SK-N-SH (cell line): ENCODE measurements at regions not wholly inside any gene's neighbourhood (a gene's known extent, or its start where the extent isn't known, plus 50 kb on each side); places are given as distances from the start of the nearest gene placed in this dataset.

Experiments
- CTCF ChIA-PET: fragments of 300-600, 350-600 bp; formaldehyde crosslinking; extraction: SDS; loops from one replicate; lab custom pipeline; 2021; lab: Yijun Ruan, JAX
- POLR2A ChIA-PET: fragments of 350-600 bp; sonication (Branson Sonifier 250); formaldehyde crosslinking; extraction: SDS; loops from one replicate; lab custom pipeline; 2020; ENCODE audit warnings: antibody characterized with exemption, inconsistent platforms; lab: Yijun Ruan, JAX
- DNase-seq: peaks from one replicate; pipeline ENCODE4 v3.0.0; 2012
- H2AFZ ChIP-seq: fragments of 200-600 bp; sonication (generic); 2 replicates; pipeline ENCODE4 v1.8.1; 2016; ENCODE audit warnings: antibody characterized with exemption, mild to moderate bottlenecking, low read depth
- H3F3A ChIP-seq: fragments of 200-600 bp; sonication (generic); replicated peaks from 2 replicates; pipeline ENCODE3; 2016; ENCODE audit warnings: antibody characterized with exemption, mild to moderate bottlenecking; ENCODE audit not compliant: insufficient read depth
- H3K27ac ChIP-seq, 2 experiments: fragments of 200-500 bp in 1 of 2; fragments of 200-600 bp in 1 of 2; sonication (Bioruptor generic) in 1 of 2; sonication (generic), shearing (Covaris generic) in 1 of 2; 2 replicates each; pipeline versions ENCODE4 v1.5.1 to v1.6.1; 2014 to 2016; ENCODE audit warnings: low read depth in 2 of 2, inconsistent platforms in 1 of 2, low read length in 1 of 2, mild to moderate bottlenecking in 1 of 2, mixed read lengths in 1 of 2
- H3K27me3 ChIP-seq: fragments of 200-600 bp; sonication (generic), shearing (Covaris generic); 2 replicates; pipeline ENCODE4 v1.6.1; 2016; ENCODE audit warnings: mixed run types; ENCODE audit not compliant: insufficient read depth
- H3K36me3 ChIP-seq, 2 experiments: fragments of 200-500 bp in 1 of 2; fragments of 200-600 bp in 1 of 2; sonication (Bioruptor generic) in 1 of 2; sonication (generic) in 1 of 2; replicated peaks in 1 of 2; 2 replicates each; pipeline versions ENCODE3 to v1.5.1; 2014 to 2016; ENCODE audit warnings: low read length in 1 of 2, mild to moderate bottlenecking in 1 of 2; ENCODE audit not compliant: insufficient read depth in 2 of 2, control insufficient read depth in 1 of 2
- H3K4me1 ChIP-seq, 2 experiments: fragments of 200-500 bp in 1 of 2; fragments of 200-600 bp in 1 of 2; sonication (Bioruptor generic) in 1 of 2; sonication (generic), shearing (Covaris generic) in 1 of 2; 2 replicates each; pipeline versions ENCODE4 v1.5.1 to v1.6.1; 2014 to 2016; ENCODE audit warnings: low read depth in 1 of 2, low read length in 1 of 2, mixed run types in 1 of 2; ENCODE audit not compliant: insufficient read depth in 2 of 2, control insufficient read depth in 1 of 2
- H3K4me2 ChIP-seq: fragments of 200-600 bp; sonication (generic), shearing (Covaris generic); 2 replicates; pipeline ENCODE4 v1.6.1; 2017; ENCODE audit warnings: mixed run types
- H3K4me3 ChIP-seq, 2 experiments: fragments of 200-500 bp in 1 of 2; fragments of 200-600 bp in 1 of 2; sonication (Bioruptor generic) in 1 of 2; sonication (generic), shearing (Covaris generic) in 1 of 2; 2 replicates each; pipeline versions ENCODE4 v1.5.1 to v1.8.1; 2014 to 2016; ENCODE audit warnings: low read depth in 2 of 2, inconsistent platforms in 1 of 2, low read length in 1 of 2, mild to moderate bottlenecking in 1 of 2, mixed read lengths in 1 of 2, moderate library complexity in 1 of 2
- H3K79me2 ChIP-seq: fragments of 200-600 bp; sonication (generic); 2 replicates; pipeline ENCODE4 v1.8.1; 2017; ENCODE audit warnings: mild to moderate bottlenecking; ENCODE audit not compliant: insufficient read depth
- H3K9ac ChIP-seq: fragments of 200-600 bp; sonication (generic); 2 replicates; pipeline ENCODE4 v1.6.1; 2017; ENCODE audit warnings: mixed run types
- H3K9me2 ChIP-seq: fragments of 200-600 bp; sonication (generic); 2 replicates; pipeline ENCODE4 v1.6.1; 2017; ENCODE audit warnings: mixed run types
- H3K9me3 ChIP-seq: fragments of 200-600 bp; sonication (generic); 2 replicates; pipeline ENCODE4 v1.6.1; 2017; ENCODE audit warnings: mixed run types, mild to moderate bottlenecking, moderate library complexity
- H4K20me1 ChIP-seq: fragments of 200-600 bp; sonication (generic); 2 replicates; pipeline ENCODE4 v1.6.1; 2017; ENCODE audit warnings: mild to moderate bottlenecking, mixed run types; ENCODE audit not compliant: insufficient read depth
- CHD2 ChIP-seq: fragments of 150-350 bp; IDR thresholded peaks from 2 replicates; pipeline ENCODE4 v1.6.1; 2018; ENCODE audit warnings: low read length; ENCODE audit not compliant: partially characterized antibody
- ELF1 ChIP-seq: IDR thresholded peaks from 2 replicates; pipeline ENCODE4 v1.4.0; 2012
- EZH2phosphoT487 ChIP-seq: fragments of 200-600 bp; sonication (generic); IDR thresholded peaks from 2 replicates; pipeline ENCODE4 v1.6.1; 2017; ENCODE audit warnings: low read depth, mixed run types, mild to moderate bottlenecking, antibody characterized with exemption, moderate library complexity, borderline replicate concordance
- FOSL2 ChIP-seq: IDR thresholded peaks from 2 replicates; pipeline ENCODE4 v1.4.0; 2012; ENCODE audit warnings: low read depth, mild to moderate bottlenecking, moderate library complexity, borderline replicate concordance
- FOXJ3 ChIP-seq: sonication (generic); formaldehyde crosslinking; IDR thresholded peaks from 2 replicates; pipeline ENCODE4 v1.5.1; 2020; ENCODE audit warnings: mild to moderate bottlenecking, missing genetic modification reagents
- FOXM1 ChIP-seq: IDR thresholded peaks from 2 replicates; pipeline ENCODE4 v1.4.0; 2012; ENCODE audit warnings: low read depth, mild to moderate bottlenecking
- GATA2 ChIP-seq: sonication (generic); formaldehyde crosslinking; IDR thresholded peaks from 2 replicates; pipeline ENCODE4 v1.5.0; 2020; ENCODE audit warnings: mild to moderate bottlenecking, missing genetic modification reagents
- MXI1 ChIP-seq: IDR thresholded peaks from 2 replicates; pipeline ENCODE4 v1.6.1; 2012; ENCODE audit warnings: mild to moderate bottlenecking, low read depth, low read length, improper control_type of control experiment
- NRF1 ChIP-seq: IDR thresholded peaks from 2 replicates; pipeline ENCODE4 v1.6.1; 2012; ENCODE audit warnings: low read depth, mild to moderate bottlenecking, low read length
- RAD21 ChIP-seq: IDR thresholded peaks from 2 replicates; pipeline ENCODE4 v1.6.1; 2012; ENCODE audit warnings: mild to moderate bottlenecking, low read length
- RFX5 ChIP-seq: IDR thresholded peaks from 2 replicates; pipeline ENCODE4 v1.6.1; 2012; ENCODE audit warnings: mild to moderate bottlenecking, improper control_type of control experiment, low read length
- TAF1 ChIP-seq: IDR thresholded peaks from 2 replicates; pipeline ENCODE4 v1.6.1; 2012; ENCODE audit warnings: low read depth, mild to moderate bottlenecking, low read length, moderate library complexity, borderline replicate concordance
- TCF12 ChIP-seq: IDR thresholded peaks from 2 replicates; pipeline ENCODE4 v1.4.0; 2012
- TEAD4 ChIP-seq: IDR thresholded peaks from 2 replicates; pipeline ENCODE4 v1.4.0; 2012; ENCODE audit warnings: mild to moderate bottlenecking, borderline replicate concordance; ENCODE audit not compliant: insufficient read depth
- WGBS: methylation state at CpG from one replicate; pipeline ENCODE4 v1.1.6; 2017; ENCODE audit warnings: low lambda C conversion rate; 5-methylcytosine and 5-hydroxymethylcytosine counted together
- TF ChIP-seq, protein P1 (sequence below): IDR thresholded peaks from 2 replicates; pipeline ENCODE4 v1.6.1; 2012; ENCODE audit warnings: mild to moderate bottlenecking, low read depth, low read length, moderate library complexity
- TF ChIP-seq, protein P2 (sequence below): IDR thresholded peaks from 2 replicates; pipeline ENCODE4 v1.4.0; 2012; ENCODE audit warnings: low read depth, borderline replicate concordance
- TF ChIP-seq, protein P3 (sequence below): fragments of 150-350 bp; IDR thresholded peaks from 2 replicates; pipeline ENCODE4 v1.6.1; 2016; ENCODE audit warnings: mild to moderate bottlenecking, low read depth, low read length
- TF ChIP-seq, protein P4 (sequence below): fragments of 150-350 bp; IDR thresholded peaks from 2 replicates; pipeline ENCODE4 v1.6.1; 2017; ENCODE audit warnings: antibody characterized with exemption, low read length, low read depth, borderline replicate concordance

DNA sequence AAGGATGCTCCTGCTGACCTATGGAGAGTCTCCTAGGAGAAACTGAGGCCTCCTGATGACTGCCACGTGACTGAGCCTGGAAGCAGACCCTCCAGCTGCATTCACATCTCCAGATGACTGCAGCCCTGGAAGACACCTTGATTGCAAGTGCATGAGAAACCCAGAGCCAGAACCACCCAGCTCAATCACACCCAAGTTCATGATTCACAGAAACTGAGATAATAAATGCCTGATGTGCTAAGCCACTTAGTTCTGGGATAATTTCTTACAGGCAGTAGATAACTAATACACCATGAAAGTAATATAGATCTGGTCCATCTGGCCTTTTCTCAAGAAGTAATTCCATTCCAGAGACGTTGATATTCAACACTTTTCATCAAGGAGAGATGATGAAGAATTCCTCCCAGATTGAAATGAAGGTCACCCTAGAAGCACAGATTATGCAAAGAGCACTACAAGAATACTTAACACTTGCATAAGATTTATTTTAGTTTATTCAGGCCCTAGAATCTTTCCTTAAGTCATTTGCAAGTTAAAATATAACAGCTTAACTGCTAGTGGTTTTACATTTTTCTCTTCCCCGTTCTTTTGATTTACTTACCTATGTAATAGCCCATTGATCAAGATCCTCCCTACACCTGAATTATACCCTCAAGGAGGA, 208.2 kb upstream of the INHBA start:
- H3K4me2 ChIP-seq, result peak overlapping the region; percentile 60; the same call in 1 of the 2 replicates
- H3K9ac ChIP-seq, result peak overlapping the region; percentile 72; the same call in 1 of the 2 replicates
- CTCF ChIA-PET, result interaction anchor here (3.3 kb wide), 1 partner anchor 30 kb away, joined by 20 read pairs; no protein-coding TSS in a partner anchor
- no peaks in the 10 kb centered on the region for H3K9me2 ChIP-seq
- H3K27ac ChIP-seq, result peak overlapping the region in 1 of 2 experiments; percentile 98; a peak in 2 of 4 replicates
- no peaks in the 10 kb centered on the region for H3K9me3 ChIP-seq
- peak overlapping the region; percentile 75; the same call in 1 of the 2 replicates for H2AFZ ChIP-seq
- peaks cover under 1 to 40% of the 10 kb centered on the region in 2 experiments; a peak in 3 of 4 replicates for H3K4me1 ChIP-seq
- DNase-seq, result no peak
- no peak overlapping the region for H3K4me3 ChIP-seq
- peaks cover 56% of the 10 kb centered on the region for H3F3A ChIP-seq
- POLR2A ChIA-PET, result no interaction called here
- no peaks in the 10 kb centered on the region for H3K27me3 ChIP-seq
- H3K36me3 ChIP-seq, result no peaks in the 10 kb centered on the region
- H4K20me1 ChIP-seq, result no peaks in the 10 kb centered on the region
- WGBS, result 21% methylated on average over 3 of the region's 3 CpGs
- TF ChIP-seq TCF12, result peak; percentile 18; the same call in 1 of the 2 replicates
- no peak for TF ChIP-seq FOXM1
- no peak for TF ChIP-seq RAD21
- no peaks in the 10 kb centered on the region for H3K79me2 ChIP-seq

DNA sequence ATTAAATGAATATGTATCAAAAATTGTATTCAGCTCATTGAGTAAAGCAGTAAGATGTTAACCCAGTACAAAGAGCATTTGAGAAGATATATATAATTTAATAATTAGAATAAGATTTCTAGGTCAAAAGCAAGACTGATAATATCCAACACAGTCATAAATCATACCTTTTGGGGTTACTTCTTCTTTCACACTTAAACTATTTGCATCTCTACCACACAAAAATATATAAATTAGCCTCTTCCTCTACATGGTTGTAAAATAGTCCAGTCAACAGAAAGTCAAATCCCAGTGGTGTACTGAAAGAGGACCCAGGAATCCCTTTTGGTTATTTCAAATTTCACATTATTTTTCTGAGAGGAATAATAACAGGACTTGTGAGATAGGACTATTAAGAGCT, 204.6 kb upstream of the INHBA start:
- H3K4me2 ChIP-seq, result no peak overlapping the region
- H3K4me3 ChIP-seq, result no peak overlapping the region
- DNase-seq, result no peak
- H3K27me3 ChIP-seq, result no peaks in the 10 kb centered on the region
- no peaks in the 10 kb centered on the region for H4K20me1 ChIP-seq
- H3K9me3 ChIP-seq, result no peaks in the 10 kb centered on the region; the same call in 1 of the 2 replicates
- CTCF ChIA-PET, result interaction anchor here (2.3 kb wide), 1 partner anchor 33 kb away, joined by 8 read pairs; no protein-coding TSS in a partner anchor
- no peaks in the 10 kb centered on the region for H3K36me3 ChIP-seq
- no peaks in the 10 kb centered on the region for H3K79me2 ChIP-seq
- POLR2A ChIA-PET, result no interaction called here
- TF ChIP-seq, protein P1, sequence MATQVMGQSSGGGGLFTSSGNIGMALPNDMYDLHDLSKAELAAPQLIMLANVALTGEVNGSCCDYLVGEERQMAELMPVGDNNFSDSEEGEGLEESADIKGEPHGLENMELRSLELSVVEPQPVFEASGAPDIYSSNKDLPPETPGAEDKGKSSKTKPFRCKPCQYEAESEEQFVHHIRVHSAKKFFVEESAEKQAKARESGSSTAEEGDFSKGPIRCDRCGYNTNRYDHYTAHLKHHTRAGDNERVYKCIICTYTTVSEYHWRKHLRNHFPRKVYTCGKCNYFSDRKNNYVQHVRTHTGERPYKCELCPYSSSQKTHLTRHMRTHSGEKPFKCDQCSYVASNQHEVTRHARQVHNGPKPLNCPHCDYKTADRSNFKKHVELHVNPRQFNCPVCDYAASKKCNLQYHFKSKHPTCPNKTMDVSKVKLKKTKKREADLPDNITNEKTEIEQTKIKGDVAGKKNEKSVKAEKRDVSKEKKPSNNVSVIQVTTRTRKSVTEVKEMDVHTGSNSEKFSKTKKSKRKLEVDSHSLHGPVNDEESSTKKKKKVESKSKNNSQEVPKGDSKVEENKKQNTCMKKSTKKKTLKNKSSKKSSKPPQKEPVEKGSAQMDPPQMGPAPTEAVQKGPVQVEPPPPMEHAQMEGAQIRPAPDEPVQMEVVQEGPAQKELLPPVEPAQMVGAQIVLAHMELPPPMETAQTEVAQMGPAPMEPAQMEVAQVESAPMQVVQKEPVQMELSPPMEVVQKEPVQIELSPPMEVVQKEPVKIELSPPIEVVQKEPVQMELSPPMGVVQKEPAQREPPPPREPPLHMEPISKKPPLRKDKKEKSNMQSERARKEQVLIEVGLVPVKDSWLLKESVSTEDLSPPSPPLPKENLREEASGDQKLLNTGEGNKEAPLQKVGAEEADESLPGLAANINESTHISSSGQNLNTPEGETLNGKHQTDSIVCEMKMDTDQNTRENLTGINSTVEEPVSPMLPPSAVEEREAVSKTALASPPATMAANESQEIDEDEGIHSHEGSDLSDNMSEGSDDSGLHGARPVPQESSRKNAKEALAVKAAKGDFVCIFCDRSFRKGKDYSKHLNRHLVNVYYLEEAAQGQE, result no peak
- no peak for TF ChIP-seq GATA2
- no peak for TF ChIP-seq TCF12
- TF ChIP-seq, protein P2, sequence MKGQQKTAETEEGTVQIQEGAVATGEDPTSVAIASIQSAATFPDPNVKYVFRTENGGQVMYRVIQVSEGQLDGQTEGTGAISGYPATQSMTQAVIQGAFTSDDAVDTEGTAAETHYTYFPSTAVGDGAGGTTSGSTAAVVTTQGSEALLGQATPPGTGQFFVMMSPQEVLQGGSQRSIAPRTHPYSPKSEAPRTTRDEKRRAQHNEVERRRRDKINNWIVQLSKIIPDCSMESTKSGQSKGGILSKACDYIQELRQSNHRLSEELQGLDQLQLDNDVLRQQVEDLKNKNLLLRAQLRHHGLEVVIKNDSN, result no peak
- TF ChIP-seq FOXJ3 (CRISPR knock-in tag), result no peak
- TF ChIP-seq EZH2phosphoT487, result no peak
- no peak for TF ChIP-seq ELF1
- no peak for TF ChIP-seq FOSL2
- TF ChIP-seq, protein P3, sequence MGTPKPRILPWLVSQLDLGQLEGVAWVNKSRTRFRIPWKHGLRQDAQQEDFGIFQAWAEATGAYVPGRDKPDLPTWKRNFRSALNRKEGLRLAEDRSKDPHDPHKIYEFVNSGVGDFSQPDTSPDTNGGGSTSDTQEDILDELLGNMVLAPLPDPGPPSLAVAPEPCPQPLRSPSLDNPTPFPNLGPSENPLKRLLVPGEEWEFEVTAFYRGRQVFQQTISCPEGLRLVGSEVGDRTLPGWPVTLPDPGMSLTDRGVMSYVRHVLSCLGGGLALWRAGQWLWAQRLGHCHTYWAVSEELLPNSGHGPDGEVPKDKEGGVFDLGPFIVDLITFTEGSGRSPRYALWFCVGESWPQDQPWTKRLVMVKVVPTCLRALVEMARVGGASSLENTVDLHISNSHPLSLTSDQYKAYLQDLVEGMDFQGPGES, result no peak
- TF ChIP-seq RFX5, result no peak
- no peak for TF ChIP-seq CHD2
- TF ChIP-seq TAF1, result no peak
- no peak for TF ChIP-seq FOXM1
- no peak for TF ChIP-seq NRF1
- TF ChIP-seq, protein P4, sequence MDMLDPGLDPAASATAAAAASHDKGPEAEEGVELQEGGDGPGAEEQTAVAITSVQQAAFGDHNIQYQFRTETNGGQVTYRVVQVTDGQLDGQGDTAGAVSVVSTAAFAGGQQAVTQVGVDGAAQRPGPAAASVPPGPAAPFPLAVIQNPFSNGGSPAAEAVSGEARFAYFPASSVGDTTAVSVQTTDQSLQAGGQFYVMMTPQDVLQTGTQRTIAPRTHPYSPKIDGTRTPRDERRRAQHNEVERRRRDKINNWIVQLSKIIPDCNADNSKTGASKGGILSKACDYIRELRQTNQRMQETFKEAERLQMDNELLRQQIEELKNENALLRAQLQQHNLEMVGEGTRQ, result no peak
- TF ChIP-seq RAD21, result no peak
- TF ChIP-seq TEAD4, result no peak
- no peak for TF ChIP-seq MXI1
- H3K4me1 ChIP-seq, result peaks cover 0 to 17% of the 10 kb centered on the region in 2 experiments; a peak in 2 of 4 replicates
- H3F3A ChIP-seq, result peaks cover 22% of the 10 kb centered on the region
- no peaks in the 10 kb centered on the region for H3K9me2 ChIP-seq
- H3K27ac ChIP-seq, result no peak overlapping the region
- H2AFZ ChIP-seq, result no peak overlapping the region
- H3K9ac ChIP-seq, result no peak overlapping the region
